NOMO-1 treated with dmso at 0.1 percent for 144 hours (cell line): ENCODE measurements at regions not wholly inside any gene's neighbourhood (a gene's known extent, or its start where the extent isn't known, plus 50 kb on each side); places are given as distances from the start of the nearest gene placed in this dataset.
A peak's percentile ranks its signal among the peaks of the same experiment; 100 is the strongest.

Experiments
- DNase-seq: peaks from one replicate; lab custom pipeline; 2025; ENCODE audit not compliant: unreplicated experiment; lab: John Stamatoyannopoulos, UW

DNA sequence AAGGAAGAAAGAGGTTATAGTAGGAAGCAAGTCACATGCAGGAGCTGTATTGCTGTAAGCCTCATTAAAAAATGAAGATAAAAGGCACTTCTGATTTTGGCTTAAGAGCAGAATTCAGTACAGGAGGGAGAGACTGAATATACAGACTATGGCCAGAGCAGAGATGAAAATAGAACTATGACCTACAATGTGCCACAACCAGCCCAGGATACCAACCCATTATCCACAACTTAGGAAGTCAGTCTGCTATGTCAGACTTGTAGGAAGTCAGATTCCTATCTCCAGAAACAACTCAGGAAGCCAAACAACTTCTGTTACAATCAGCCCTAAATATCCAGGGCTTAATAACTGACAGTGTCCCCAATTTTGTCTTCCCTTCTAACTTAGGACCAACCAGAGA lies 156.2 kb upstream of the ANKH start:
- DNase-seq = no peak

DNA sequence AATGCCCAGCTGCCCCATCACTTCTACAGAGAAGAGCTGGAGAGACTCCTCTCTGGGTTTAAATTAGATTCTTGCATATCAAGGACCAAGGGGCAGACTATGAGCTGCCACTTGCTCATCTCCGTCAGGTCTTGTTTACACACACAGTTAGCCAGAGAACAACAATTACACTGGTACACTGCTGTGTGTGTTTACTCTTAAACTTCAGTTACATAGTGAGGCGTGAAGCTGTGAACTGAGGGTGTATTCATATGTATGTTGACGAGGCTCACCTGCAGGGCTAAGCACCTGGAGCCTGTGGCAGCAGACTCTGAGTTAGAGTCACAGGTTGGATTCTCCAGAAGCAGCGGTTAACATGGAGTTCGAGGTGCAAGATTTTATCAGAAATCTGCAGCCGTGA lies 155.4 kb upstream of the ANKH start:
- DNase-seq = no peak

DNA sequence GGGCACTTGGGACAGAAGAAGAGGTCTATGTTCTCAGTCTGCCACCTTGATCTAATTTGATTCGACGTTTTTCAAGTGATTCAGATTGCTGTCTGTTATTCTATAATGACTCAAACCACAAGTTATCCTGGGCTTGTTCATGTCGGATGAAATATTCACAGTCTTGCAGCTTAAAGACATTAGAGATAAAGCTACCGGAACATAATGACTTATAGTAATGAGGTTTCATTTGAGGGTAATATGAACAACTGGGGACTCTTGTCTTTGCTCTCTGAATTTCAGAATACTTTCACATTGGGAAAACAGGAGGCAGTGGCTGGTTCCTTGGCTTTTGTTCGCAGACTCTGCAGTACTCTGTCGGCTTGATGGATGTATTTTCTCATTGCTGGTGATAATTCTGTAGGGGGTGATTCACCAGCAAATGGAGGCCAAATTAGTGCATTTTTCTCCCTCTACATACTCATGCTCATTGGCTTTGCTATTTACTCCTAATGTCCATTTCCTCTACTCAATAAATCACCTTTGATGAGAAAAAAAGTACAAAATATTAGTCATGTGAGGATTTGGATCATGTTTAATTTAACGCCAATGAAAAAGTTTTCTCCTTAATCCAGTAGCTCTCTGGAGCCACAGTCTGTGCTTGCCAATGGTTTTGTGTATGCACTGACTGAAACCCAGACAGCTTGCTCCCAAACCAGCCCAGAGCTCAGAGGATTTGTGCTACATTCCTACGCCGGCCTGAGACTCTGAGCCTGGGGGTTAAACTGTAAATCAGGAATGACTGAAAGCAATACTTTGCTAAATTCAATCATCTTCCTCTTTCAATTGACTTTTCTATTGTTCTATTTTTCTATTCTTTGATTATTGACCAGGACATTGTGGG lies 154.7 kb upstream of the ANKH start:
- DNase-seq = no peak

DNA sequence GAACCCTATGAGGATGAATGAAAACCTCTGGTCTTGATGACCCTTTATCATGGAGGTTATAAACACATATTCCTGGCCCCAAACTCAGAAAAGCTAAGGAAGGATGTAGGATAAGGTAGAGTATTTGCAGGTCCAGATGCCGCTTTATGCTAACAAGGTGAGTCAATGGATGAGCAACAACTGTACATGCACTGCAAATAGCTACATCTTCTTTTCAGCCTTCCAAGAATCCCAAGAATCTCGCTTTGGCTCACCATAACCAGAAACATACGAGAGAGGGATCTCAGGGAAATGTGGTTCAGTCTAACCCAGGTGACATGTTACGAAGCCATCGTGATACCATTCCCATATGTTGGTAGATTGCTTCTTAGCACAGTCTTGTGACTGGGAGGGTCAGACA lies 152.3 kb upstream of the ANKH start:
- no peak for DNase-seq

- no peak for DNase-seq
These were observed 151.7 kb upstream of the ANKH start for GRCh38 chr5:15023266-15023665.

GRCh38 chr5:15021266-15022046 lies 149.9 kb upstream of the ANKH start:
- no peak for DNase-seq

GRCh38 chr5:15020736-15021135 lies 149.2 kb upstream of the ANKH start:
- no peak for DNase-seq

DNA sequence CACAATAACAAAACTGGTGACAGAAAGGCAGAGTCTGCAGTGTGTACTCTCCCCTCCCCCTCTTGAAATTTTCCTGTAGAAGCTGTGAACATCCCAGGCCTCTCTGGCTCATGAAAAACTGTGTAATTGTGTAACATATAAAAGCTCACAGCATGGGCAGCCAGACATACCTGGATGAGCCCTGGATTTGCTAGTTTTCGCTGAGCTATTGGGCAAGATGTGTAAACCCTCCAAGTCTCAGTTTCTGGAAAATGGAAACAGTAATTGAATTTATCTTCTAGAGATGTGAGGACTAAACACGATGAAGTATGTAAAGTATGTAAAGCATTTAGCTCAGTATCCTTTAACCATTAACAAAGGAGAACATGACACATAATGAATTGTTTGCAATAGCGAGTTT lies 143.2 kb upstream of the ANKH start:
- DNase-seq = no peak

DNA sequence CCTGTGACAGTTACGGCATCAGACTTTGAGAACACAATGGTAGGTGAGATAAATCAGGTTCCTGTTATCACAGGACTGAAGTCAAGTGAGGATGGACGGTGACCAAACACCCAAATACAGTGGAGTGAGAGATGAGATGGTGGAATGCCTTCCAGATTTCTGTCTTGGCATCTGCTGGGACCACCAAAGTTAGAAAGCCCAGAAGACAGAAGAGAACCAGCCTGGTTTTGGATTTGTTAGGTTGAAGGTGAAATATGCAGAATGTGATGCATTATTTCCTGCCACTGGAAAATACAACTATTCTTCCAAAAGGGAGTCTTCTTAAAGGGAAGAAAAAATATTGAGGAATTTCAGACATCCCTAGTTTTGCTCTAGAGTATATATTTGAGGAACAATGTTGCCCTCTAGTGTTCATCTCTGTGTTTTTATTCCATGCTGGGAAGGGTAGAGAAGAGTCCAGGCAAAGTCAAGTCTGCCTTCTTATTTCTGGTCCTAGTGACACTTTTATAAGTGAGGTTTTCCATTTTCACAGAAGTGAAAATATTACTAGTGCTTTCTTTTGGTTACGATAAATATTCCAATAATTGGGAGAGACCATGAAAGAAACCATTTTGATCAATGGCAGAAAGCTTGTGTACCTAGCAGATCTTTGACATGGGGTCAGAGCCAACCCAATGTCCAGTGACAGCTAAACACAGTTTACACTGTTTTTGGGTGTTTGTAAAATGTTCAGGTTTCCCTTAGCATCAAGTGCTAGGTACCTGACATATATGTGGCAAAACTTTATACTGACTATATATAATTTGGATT lies 142.3 kb upstream of the ANKH start:
- DNase-seq = no peak

GRCh38 chr5:15012061-15012460 lies 140.5 kb upstream of the ANKH start:
- DNase-seq = no peak

- DNase-seq = no peak
These were observed 139.4 kb upstream of the ANKH start for GRCh38 chr5:15010936-15011335.

- DNase-seq = no peak
These were observed 137.8 kb upstream of the ANKH start for GRCh38 chr5:15009420-15009819.

- no peak for DNase-seq
These were observed 137.3 kb upstream of the ANKH start for GRCh38 chr5:15008921-15009320.

GRCh38 chr5:15008476-15008875 lies 136.9 kb upstream of the ANKH start:
- DNase-seq = no peak

DNA sequence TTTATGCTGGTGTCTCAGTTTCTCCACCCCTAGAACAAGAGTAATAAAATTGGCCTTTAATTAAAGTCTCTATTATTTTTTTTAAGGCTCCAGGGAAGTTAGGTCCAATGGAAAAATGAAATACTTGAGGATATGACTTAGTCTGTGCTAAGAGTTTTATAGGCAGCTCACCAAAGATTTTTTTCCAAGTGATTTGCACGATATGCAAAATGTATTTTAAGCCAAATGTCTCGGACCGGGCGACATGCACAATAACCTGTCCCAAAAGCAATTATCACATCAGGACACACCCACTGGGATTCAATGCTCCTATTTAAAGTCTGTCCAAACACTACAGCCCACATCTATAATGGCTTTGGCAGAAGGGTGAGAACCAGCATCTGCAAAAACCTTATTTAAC lies 136.1 kb upstream of the ANKH start:
- no peak for DNase-seq

DNA sequence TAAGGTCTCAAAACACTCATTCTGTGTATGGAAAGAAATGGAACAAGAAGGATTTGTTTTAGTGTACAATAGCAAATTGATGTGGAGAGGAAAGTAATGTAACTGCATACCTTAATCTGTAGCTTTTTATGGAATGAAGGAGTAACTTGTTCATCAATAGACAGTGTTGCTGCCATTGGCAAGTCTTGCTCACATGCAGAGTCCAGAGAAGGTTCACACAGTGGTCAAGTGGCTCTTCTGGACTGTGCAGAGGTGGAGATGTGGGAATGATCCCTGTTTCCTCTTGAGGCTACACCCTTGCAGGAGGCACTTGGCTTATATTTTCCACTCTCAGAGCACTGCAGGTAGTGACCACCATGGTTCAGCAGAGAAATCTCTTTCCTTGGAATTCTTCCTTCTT lies 132.9 kb upstream of the ANKH start:
- no peak for DNase-seq

DNA sequence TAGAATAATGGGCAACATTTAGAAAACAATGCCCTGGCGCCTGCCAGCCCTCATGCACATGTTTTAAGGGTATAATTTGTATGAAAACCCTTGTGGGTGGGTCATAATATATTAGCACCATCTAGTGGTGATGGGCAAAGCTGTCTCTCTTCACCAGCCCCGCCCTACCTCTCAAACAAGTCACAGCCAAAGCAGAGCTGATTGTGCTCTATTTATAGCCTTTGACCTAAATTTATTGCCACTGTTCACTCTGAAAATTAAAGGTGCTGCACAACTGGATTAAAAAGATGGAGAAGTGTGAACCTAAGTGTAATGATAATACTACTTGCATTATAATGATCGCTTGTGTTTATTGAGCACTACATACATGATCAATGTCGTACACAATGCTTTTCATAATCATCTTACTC lies 131.9 kb upstream of the ANKH start:
- peak; percentile 69 for DNase-seq

DNA sequence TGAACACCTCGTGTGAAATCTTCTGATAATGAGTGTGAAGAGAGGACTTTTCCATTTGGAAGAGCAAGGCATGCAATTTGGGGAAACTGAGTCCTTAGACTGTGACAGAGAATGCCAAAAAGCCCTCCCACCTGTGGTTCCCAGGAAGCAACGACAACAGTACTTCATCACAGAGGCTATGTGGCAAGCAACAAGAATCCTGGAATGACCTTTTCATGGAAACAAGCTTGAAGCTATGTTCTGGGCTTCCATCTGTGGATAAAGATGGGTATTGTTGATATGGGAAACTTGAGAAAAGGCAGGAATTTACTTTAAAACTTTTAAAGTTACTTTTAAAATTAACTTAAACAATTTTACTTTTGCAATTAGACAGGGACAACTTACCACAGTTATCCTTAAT lies 131.2 kb upstream of the ANKH start:
- DNase-seq = no peak

DNA sequence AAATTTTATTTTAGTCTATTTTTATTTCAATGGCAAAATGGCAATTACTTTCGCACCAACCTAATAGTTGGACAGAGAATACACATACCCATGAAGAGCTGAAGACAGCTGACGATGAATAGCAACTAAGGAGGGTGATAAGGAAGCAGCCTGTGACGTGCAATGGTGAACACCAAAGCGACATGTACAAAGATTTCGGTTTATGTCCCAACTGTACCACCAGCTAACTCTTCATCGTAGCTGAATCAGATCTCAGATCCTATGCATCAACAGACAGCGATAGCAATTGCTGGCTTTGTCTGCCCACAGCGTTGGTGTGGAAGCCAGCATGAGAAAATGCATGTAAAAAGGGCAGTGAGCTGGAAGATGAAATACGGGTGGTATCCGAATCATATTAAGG lies 130.6 kb upstream of the ANKH start:
- no peak for DNase-seq

DNA sequence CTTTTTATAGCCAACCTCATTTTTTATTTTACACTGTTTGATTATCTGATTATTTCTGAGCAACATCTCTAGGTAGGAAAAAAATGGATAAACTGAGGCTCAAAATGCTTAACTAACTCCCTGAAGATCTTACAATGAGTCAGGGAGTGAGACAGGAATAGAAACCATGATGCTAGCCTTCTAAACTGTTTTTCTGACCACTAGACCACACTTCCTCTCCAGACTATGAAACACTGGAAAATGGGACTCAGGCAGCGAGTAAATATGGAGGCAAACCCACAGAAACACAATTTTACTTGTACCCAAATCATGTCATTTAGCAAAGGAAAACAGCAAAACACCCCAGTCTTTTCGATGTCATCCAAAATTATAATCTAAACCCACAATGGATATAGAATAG lies 129.9 kb upstream of the ANKH start:
- peak; percentile 56 for DNase-seq

GRCh38 chr5:14998491-14998890 lies 126.9 kb upstream of the ANKH start:
- DNase-seq = peak; percentile 67

DNA sequence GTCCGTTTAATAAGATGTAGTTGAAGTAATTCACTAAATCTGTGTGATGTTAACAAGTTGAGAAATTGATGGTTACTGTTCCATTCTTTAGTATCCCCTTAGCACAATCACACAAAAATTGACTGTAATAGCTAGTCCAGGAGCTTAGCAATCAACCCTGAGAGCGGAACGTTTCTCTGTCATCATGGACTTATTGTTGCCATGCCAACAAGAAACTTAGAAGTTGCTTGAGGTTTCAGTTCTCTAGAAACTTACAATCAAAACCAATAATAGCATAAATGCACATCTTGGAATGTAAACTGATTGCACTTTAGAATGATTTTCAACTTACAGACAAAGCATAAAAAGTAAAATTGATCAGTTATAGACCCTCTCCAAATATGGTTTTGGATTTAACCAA lies 125.4 kb upstream of the ANKH start:
- DNase-seq = peak; percentile 51
